Uterus (tissue), 3 donors: ENCODE measurements at regions not wholly inside any gene's neighbourhood (a gene's known extent, or its start where the extent isn't known, plus 50 kb on each side); places are given as distances from the start of the nearest gene placed in this dataset.

Experiments
- DNase-seq, 2 donors: peaks; one replicate each; pipeline ENCODE4 v3.0.0-alpha.2; 2019 to 2020
- H3K27ac ChIP-seq, 2 donors: fragments of 200-600 bp; sonication (generic); 1 replicate in 1 of 2; 2 replicates in 1 of 2; pipeline ENCODE4 v1.5.1; 2016 to 2018
- H3K27me3 ChIP-seq, 2 donors: fragments of 200-600 bp; sonication (generic); one replicate each; pipeline ENCODE4 v1.5.1; 2018 to 2019; ENCODE audit warnings: control low read depth in 1 of 2
- H3K36me3 ChIP-seq, 2 donors: fragments of 200-600 bp; sonication (generic); one replicate each; pipeline ENCODE4 v1.5.1; 2019; ENCODE audit warnings: control low read depth in 1 of 2
- H3K4me1 ChIP-seq, 2 donors: fragments of 200-600 bp; sonication (generic); one replicate each; pipeline ENCODE4 v1.5.1; 2018 to 2019; ENCODE audit warnings: control low read depth in 1 of 2
- H3K4me3 ChIP-seq, 2 donors: fragments of 200-600 bp; sonication (generic); 1 replicate in 1 of 2; 2 replicates in 1 of 2; pipeline ENCODE4 v1.5.1; 2018 to 2019; ENCODE audit warnings: mild to moderate bottlenecking in 1 of 2
- H3K9me3 ChIP-seq, 2 donors: fragments of 200-600 bp; sonication (generic); one replicate each; pipeline ENCODE4 v1.5.1; 2019; ENCODE audit warnings: control low read depth in 1 of 2
- POLR2A ChIP-seq, 2 donors: fragments of 450-650 bp; IDR thresholded peaks; one replicate each; pipeline ENCODE4 v1.6.1; 2016; ENCODE audit warnings: antibody characterized with exemption in 2 of 2, mild to moderate bottlenecking in 1 of 2, moderate library complexity in 1 of 2
- intact Hi-C: fragments of 100-400 bp; cut with DNase I; formaldehyde crosslinking; loops from one replicate; pipeline ENCODE4 v1.15.1; 2023; ENCODE audit warnings: low total_unique reads
- TF ChIP-seq, protein P1 (sequence below), 4 experiments: fragments of 200-600 bp in 2 of 4; fragments of 450-650 bp in 2 of 4; sonication (generic) in 2 of 4; IDR thresholded peaks; one replicate each; pipeline ENCODE4 v1.5.1; 2016 to 2019; ENCODE audit warnings: antibody characterized with exemption in 4 of 4, mild to moderate bottlenecking in 2 of 4, moderate library complexity in 1 of 4
- donor health status: DM: yes; HTN: yes; CAD: no.

DNA sequence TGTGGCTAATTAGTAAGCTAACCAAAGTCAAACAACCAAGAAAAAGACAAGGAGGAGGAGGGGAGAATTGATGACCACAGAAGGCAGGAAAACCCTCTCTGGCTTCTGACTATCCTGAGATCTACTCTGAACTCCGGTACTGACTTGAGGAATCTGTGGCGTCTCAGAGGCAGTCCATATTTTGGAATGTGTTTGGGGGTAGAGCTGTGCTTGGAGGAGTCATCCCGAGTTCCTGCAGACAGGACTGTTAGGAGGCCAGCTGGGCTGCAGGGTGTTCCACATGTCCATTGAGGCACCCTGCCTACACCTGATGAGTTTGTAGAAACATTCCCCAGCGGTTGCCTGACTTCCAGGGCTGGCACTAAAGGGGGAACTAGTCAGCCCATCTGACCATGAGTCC, 91.6 kb downstream of the PLCE1 start:
- Histone ChIP-seq H3K27me3 (no peaks in the 10 kb centered on the region), H3K27ac (no peak overlapping the region), H3K4me1 (no peaks in the 10 kb centered on the region), H3K36me3 (no peaks in the 10 kb centered on the region), H3K4me3 (no peak overlapping the region), H3K9me3 (no peaks in the 10 kb centered on the region)
- TF ChIP-seq, protein P1, sequence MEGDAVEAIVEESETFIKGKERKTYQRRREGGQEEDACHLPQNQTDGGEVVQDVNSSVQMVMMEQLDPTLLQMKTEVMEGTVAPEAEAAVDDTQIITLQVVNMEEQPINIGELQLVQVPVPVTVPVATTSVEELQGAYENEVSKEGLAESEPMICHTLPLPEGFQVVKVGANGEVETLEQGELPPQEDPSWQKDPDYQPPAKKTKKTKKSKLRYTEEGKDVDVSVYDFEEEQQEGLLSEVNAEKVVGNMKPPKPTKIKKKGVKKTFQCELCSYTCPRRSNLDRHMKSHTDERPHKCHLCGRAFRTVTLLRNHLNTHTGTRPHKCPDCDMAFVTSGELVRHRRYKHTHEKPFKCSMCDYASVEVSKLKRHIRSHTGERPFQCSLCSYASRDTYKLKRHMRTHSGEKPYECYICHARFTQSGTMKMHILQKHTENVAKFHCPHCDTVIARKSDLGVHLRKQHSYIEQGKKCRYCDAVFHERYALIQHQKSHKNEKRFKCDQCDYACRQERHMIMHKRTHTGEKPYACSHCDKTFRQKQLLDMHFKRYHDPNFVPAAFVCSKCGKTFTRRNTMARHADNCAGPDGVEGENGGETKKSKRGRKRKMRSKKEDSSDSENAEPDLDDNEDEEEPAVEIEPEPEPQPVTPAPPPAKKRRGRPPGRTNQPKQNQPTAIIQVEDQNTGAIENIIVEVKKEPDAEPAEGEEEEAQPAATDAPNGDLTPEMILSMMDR (IDR thresholded peaks at IDR 0.05): no peak
- TF ChIP-seq POLR2A (IDR thresholded peaks at IDR 0.05): no peak
- no peak for DNase-seq
- intact Hi-C loops: no loop called here

DNA sequence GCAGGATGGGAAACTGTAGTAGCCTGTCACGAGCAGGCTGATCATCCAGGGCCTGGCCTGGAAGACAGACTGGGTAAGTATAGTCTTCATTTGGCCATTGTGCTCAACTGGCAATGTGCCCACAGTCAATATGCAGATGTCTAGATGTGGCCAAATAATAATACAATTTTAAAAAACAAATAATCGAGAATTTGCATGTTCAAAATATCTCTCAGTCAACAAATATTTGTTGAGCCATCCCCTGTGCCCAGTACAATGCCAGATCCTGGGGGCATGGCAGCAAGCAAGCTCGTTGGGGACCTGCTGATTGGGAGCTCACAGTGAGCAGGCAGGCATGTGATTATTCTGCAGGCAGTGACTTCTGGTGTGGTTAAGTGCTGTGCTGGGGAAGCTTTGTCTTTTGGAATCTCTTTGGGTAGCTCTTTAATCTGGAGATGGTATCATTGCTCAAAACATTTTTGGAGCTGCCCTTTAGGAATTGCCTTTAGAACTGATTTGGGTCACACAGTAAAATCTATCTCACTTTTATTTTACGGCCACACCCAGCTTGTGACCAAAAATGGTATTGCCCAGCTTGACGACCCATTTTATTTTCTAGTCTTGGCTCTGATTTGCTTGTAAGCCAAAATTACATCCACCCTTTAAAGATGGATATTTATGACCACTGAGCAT, 92.2 kb downstream of the PLCE1 start:
- H3K27me3 ChIP-seq: no peaks in the 10 kb centered on the region
- no peak overlapping the region for H3K27ac ChIP-seq
- no peaks in the 10 kb centered on the region for H3K36me3 ChIP-seq
- intact Hi-C loops: no loop called here
- H3K4me1 ChIP-seq: no peaks in the 10 kb centered on the region
- TF ChIP-seq, protein P1 (IDR thresholded peaks at IDR 0.05): no peak
- H3K4me3 ChIP-seq: no peak overlapping the region
- no peaks in the 10 kb centered on the region for H3K9me3 ChIP-seq
- no peak for DNase-seq

DNA sequence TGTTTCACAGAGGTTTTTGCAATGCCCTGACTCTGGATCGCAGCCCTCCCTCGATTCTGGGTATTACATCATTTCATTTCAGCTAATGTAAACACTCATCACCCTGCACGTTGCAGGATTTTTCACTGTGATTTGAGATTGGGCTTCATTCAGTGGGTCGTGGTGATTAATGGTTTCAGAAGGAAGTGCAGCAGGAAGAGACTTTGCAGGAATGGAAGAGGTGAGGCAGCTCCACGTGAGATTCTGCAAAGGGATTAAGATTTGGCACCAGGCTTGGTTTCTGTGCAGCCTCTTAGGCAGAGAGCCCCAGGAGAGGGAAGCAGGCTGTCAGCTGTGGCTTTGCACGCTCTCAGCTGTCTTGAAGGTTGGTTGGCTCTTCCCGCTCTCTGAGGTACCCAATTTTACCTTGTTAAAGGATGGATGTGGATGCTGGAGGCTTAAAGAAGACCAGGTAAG, 95.2 kb downstream of the PLCE1 start:
- no peak for TF ChIP-seq POLR2A (IDR thresholded peaks at IDR 0.05)
- TF ChIP-seq, protein P1 (IDR thresholded peaks at IDR 0.05): no peak
- DNase-seq: no peak
- peak overlapping the region in 1 of 2 donors; percentile 7 for H3K27ac ChIP-seq
- H3K9me3 ChIP-seq: no peaks in the 10 kb centered on the region
- intact Hi-C loops: no loop called here
- no peaks in the 10 kb centered on the region for H3K4me1 ChIP-seq
- H3K4me3 ChIP-seq: peak overlapping the region in 1 of 2 donors; percentile 1
- no peaks in the 10 kb centered on the region for H3K27me3 ChIP-seq
- no peaks in the 10 kb centered on the region for H3K36me3 ChIP-seq

DNA sequence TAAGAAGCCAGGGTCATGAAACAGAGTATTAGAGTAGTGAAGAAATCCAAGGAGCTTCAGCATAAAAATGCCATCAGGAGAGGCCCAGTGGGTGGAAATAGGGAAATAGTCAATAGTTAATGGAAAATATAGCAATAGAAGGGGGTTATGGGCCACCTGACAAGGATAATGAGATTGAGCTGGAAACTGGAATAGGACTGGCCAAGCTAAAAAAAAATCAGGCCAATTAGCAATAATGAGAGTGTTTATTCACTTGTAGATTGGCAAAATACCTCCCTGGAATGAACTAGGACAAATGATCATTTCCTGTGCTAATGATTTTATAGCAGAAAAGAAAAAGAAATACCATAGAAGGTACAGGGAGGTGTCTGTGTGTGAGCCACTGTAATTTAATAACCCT, 97.9 kb downstream of the PLCE1 start:
- intact Hi-C loops: no loop called here
- DNase-seq: no peak
- Histone ChIP-seq H3K4me1 (no peaks in the 10 kb centered on the region), H3K27ac (peak overlapping the region; percentile 11 to 42), H3K4me3 (no peak overlapping the region), H3K27me3 (no peaks in the 10 kb centered on the region), H3K36me3 (no peaks in the 10 kb centered on the region), H3K9me3 (no peaks in the 10 kb centered on the region)
- TF ChIP-seq, protein P1 (IDR thresholded peaks at IDR 0.05): no peak
- TF ChIP-seq POLR2A (IDR thresholded peaks at IDR 0.05): no peak

DNA sequence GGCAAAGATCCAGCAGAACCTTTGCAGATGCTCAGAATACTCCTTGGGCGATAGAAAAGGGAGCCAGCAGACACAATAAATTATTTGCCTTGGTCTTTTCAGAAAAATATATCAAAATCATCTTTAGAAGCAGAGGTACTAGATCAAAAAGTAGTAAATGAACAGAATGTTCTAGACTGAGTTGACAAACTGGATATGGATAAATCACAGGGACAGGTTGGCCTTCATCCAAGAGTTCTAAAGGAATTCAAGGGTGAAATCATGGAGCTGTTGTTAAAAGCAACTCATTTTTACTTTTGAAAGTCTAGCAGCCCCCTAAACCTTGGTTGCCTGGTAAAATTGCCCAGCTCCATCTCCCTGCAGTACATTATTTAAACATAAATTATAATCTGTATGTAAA, 99.1 kb downstream of the PLCE1 start:
- Histone ChIP-seq H3K4me1 (no peaks in the 10 kb centered on the region), H3K36me3 (no peaks in the 10 kb centered on the region), H3K27me3 (no peaks in the 10 kb centered on the region), H3K27ac (peak overlapping the region; percentile 23 to 42), H3K4me3 (no peak overlapping the region), H3K9me3 (no peaks in the 10 kb centered on the region)
- peak in 1 of 2 donors; percentile 57 for DNase-seq
- intact Hi-C loops: no loop called here
- TF ChIP-seq, protein P1 (IDR thresholded peaks at IDR 0.05): no peak
- no peak for TF ChIP-seq POLR2A (IDR thresholded peaks at IDR 0.05)
